Activated CD4-positive, alpha-beta memory T cell treated with anti-CD3 and anti-CD28 coated beads for 36 hours (primary cell): ENCODE measurements at regions not wholly inside any gene's neighbourhood (a gene's known extent, or its start where the extent isn't known, plus 50 kb on each side); places are given as distances from the start of the nearest gene placed in this dataset.
"Not testable (repeated sequence)": the region's sequence is repeated elsewhere in the genome, so short reads cannot be mapped to it uniquely, and the experiment has no call there.

Experiments
- CTCF ChIA-PET: fragments of 350-600 bp; sonication (Branson Sonifier 250); formaldehyde crosslinking; loops from one replicate; lab custom pipeline; 2021; ENCODE audit warnings: antibody characterized with exemption, inconsistent platforms; lab: Charles Lee
- POLR2A ChIA-PET: fragments of 350-600 bp; sonication (Branson Sonifier 250); formaldehyde crosslinking; loops from one replicate; lab custom pipeline; 2021; ENCODE audit warnings: antibody characterized with exemption; lab: Charles Lee
- DNase-seq: peaks from one replicate; pipeline ENCODE4 v3.0.0-alpha.2; 2020
- H3K27ac Mint-ChIP-seq: one replicate; pipeline ENCODE4 v1.8.0; 2021; ENCODE audit warnings: mixed read lengths
- H3K27me3 Mint-ChIP-seq: one replicate; pipeline ENCODE4 v1.8.0; 2021; ENCODE audit warnings: mixed read lengths
- H3K36me3 Mint-ChIP-seq: one replicate; pipeline ENCODE4 v1.8.0; 2021; ENCODE audit warnings: mixed read lengths
- H3K4me1 Mint-ChIP-seq: one replicate; pipeline ENCODE4 v1.8.0; 2021; ENCODE audit warnings: low read depth, mixed read lengths
- H3K4me3 Mint-ChIP-seq: one replicate; pipeline ENCODE4 v1.8.0; 2021; ENCODE audit warnings: mild to moderate bottlenecking, mixed read lengths
- H3K9me3 Mint-ChIP-seq: one replicate; pipeline ENCODE4 v1.8.0; 2021; ENCODE audit warnings: mixed read lengths
- intact Hi-C: fragments of 100-400 bp; cut with micrococcal nuclease; formaldehyde crosslinking; loops from one replicate; pipeline ENCODE4 v1.15.1; 2023

DNA sequence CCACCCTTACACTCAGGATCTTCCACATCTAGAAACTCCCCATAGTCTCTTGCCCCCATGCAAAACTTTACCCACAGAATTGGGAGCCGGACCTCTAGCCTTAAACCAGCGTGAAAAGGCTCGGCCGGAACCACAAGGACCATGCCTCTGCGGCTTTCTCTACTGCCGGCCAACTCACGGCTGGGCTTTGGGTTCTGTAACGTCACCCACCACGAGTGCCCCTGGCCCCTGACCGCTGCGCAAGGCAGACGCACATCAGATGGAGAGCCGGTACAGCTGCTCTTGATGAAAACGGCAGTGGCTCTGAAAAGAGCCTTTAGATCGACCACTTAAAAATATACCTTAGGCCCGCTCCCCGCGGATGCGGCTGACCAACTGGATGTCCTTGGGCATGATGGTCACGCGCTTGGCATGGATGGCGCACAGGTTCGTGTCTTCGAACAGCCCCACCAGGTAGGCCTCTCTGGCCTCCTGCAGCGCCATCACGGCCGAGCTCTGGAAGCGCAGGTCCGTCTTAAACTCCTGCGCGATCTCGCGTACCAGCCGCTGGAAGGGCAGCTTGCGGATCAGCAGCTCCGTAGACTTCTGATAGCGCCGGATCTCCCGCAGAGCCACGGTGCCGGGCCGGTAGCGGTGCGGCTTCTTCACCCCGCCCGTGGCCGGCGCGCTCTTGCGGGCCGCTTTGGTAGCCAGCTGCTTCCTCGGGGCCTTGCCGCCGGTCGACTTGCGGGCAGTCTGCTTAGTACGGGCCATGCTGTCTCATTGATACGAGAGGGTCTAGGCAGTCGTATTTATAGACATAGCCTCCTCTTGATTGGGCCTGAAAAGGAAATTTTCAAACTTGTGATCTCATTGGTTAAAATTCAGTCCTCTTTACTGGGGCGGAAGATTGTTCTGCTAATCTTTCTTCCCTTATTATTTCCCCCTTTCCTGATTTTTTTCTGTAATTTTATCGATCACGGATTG lies 66.3 kb downstream of the FAM72C start:
- intact Hi-C loops, H3K27ac Mint-ChIP-seq, CTCF ChIA-PET, H3K9me3 Mint-ChIP-seq, POLR2A ChIA-PET, H3K36me3 Mint-ChIP-seq, H3K4me1 Mint-ChIP-seq, H3K27me3 Mint-ChIP-seq: not testable (repeated sequence)
- DNase-seq: peak; percentile 44
- peak overlapping the region; percentile 64 for H3K4me3 Mint-ChIP-seq

DNA sequence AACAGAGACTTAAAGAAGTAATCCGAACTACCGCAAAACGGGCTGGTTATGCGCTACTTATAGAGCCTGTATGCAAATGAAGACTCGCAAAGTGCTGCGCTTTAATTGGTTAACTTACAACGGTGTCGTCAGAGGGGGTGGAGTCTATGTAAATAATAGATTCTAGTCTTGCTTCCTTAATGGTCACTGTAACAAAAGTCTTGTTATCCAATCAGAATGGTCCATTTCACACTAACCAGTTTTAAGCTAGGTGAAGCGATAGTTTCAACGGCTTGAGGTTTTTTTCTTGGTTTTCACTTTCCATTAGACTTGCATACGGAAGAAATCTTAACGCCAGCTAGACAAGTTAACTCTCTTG lies 67.2 kb downstream of the FAM72C start:
- CTCF ChIA-PET, intact Hi-C loops, H3K4me3 Mint-ChIP-seq, H3K27ac Mint-ChIP-seq, POLR2A ChIA-PET, DNase-seq, H3K9me3 Mint-ChIP-seq, H3K36me3 Mint-ChIP-seq, H3K27me3 Mint-ChIP-seq, H3K4me1 Mint-ChIP-seq: not testable (repeated sequence)

DNA sequence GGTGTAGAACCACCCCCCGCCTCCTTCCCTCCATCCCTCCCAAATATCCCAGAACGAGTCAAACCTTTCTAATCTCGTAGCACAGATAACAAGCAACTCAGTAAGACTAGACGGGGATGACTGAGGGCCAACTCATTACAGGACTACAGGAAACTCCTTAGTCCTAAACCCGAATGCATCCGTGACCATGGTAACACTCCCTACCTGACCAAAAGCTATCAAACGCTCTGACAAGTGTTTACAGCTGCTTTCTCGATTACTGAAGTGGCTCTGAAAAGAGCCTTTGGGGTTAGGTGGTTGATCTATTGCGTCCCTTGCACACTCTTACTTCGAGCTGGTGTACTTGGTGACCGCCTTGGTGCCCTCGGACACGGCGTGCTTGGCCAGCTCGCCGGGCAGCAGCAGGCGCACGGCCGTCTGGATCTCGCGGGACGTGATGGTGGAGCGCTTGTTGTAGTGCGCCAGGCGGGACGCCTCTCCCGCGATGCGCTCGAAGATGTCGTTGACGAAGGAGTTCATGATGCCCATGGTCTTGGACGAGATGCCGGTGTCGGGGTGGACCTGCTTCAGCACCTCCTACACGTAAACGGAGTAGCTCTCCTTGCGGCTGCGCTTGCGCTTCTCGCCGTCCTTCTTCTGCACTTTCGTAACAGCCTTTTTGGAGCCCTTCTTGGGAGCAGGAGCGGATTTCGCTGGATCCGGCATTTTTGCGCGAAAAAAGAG lies 67.7 kb downstream of the FAM72C start:
- CTCF ChIA-PET, DNase-seq, H3K27me3 Mint-ChIP-seq, H3K36me3 Mint-ChIP-seq, H3K4me3 Mint-ChIP-seq, POLR2A ChIA-PET, H3K27ac Mint-ChIP-seq, H3K9me3 Mint-ChIP-seq, H3K4me1 Mint-ChIP-seq, intact Hi-C loops: not testable (repeated sequence)

DNA sequence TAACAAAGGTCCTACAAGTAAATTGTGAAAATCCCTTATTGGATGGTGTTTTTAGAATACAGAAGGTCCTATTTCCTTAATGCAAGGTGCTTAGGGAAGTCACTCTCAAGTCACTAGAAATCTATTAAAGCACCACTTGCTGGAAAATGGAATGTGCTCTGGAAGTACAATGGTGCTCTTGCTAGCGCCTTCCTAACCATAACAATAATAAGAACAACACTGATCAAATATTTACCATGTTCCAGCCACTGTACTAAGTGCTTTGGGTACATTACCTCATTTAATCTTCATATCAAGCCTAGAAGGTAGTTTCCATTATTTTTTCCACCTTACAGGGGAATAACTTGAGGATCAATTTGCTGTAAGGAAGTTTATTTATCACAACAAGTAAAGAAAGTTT lies 75.4 kb downstream of the FAM72C start:
- CTCF ChIA-PET, H3K27me3 Mint-ChIP-seq, intact Hi-C loops, H3K27ac Mint-ChIP-seq, DNase-seq, H3K36me3 Mint-ChIP-seq, H3K9me3 Mint-ChIP-seq, POLR2A ChIA-PET, H3K4me1 Mint-ChIP-seq, H3K4me3 Mint-ChIP-seq: not testable (repeated sequence)

DNA sequence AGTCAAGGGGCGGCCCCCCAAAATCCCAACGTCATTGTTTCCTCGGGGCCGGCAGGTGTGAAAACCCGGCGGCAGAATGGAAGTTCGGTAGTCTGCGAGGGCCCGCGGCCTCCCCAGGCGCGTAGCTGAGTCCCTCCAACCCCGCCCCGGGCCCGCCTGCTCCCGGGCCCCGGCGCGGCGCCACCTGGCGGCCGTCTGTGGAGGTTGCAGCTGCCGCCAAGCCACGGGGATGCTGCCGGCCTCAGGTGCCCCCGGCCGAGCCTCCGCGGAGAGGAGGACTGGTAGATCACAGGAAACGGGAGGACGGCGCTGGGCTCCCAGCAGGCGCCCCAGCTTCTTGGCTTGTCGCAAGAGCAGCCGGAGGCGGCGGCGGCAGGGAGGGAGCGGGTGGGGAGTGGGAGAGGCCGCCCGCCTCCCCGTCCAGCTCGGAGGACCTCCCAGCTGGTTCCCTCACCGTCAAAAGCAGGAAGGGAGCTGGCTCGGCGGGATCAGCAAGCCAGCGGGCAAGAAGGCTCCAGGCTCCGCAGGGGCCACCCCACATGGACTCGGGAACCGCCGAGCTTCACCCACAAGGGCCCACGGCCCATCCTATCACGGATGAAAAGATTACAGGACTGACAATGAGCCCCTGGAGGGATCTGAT lies 86.7 kb downstream of the FAM72C start:
- H3K27me3 Mint-ChIP-seq, CTCF ChIA-PET, H3K9me3 Mint-ChIP-seq, H3K4me1 Mint-ChIP-seq, POLR2A ChIA-PET, H3K4me3 Mint-ChIP-seq, H3K27ac Mint-ChIP-seq, H3K36me3 Mint-ChIP-seq, intact Hi-C loops: not testable (repeated sequence)
- peak; percentile 83 for DNase-seq

DNA sequence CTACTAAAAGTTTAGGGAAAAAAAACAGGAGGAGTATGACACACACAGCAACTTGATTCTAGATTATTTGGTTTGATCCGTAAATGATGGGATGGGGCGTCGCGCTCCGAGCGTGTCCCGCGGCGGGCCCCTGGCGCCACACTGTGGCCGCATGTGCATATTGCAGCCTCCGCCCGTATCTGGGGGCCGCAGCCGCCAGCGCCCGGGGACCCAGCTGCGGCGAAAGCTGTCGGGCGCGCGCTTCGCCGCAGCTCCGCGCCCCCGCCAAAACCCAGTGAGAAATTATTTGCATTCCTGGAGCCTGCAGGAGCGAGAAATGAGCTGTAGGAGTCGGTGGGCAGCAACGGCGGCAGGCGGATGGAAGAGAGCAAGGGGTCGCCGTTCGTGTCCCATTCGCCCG lies 87.3 kb downstream of the FAM72C start:
- CTCF ChIA-PET: not testable (repeated sequence)

DNA sequence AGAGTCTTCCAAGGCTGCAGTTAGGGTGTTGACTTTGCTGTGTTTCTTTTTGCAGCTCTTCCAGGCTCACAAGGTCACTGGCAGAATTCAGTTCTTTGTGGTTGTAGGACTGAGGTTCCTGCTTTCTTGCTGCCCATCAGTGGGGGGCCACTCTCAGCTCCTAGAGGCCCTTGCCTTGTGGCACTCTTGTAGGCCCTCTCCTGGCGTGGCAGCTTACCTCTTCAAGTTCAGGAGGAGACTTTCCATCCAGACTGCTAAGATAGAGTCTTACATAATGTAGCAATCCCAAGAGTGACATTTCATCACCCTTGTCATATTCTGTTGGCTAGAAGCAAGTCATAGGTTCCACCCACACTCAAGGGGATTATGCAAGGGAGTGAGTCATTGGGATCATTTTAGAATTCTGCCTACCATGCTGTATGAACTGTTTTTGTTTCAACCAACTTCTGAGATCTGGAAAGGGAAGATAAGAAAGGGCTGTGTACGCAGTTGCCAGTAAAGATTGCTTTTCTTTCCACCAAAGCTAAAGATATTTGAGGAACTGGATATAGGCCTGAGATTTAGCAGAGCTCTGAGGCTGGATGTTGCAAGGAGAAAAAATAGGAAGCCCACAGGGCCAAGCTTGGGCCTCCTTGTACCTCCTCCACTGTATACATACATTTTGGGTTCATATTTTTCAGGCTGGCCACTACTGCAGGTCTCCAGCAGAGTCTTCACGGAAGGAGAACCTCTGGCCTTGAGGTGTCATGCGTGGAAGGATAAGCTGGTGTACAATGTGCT lies 91.8 kb downstream of the FAM72C start:
- intact Hi-C loops, CTCF ChIA-PET, POLR2A ChIA-PET, DNase-seq, H3K4me3 Mint-ChIP-seq, H3K27ac Mint-ChIP-seq, H3K36me3 Mint-ChIP-seq, H3K27me3 Mint-ChIP-seq, H3K4me1 Mint-ChIP-seq, H3K9me3 Mint-ChIP-seq: not testable (repeated sequence)

More for the DNA sequence above, 87.3 kb downstream of the FAM72C start:
- H3K4me1 Mint-ChIP-seq, H3K27ac Mint-ChIP-seq, H3K27me3 Mint-ChIP-seq, H3K9me3 Mint-ChIP-seq, intact Hi-C loops, H3K36me3 Mint-ChIP-seq, POLR2A ChIA-PET: not testable (repeated sequence)
- peak; percentile 56 for DNase-seq
- peak overlapping the region; percentile 50 for H3K4me3 Mint-ChIP-seq

DNA sequence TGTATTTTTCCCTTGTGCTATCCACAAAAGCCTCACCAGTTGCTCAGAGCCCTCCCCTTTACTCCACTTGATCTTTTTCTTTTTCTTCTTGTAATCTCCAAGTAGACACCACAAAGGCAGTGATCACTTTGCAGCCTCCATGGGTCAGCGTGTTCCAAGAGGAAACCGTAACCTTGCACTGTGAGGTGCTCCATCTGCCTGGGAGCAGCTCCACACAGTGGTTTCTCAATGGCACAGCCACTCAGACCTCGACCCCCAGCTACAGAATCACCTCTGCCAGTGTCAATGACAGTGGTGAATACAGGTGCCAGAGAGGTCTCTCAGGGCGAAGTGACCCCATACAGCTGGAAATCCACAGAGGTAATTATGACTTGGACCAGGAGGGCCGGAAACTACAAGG lies 95.8 kb downstream of the FAM72C start:
- H3K36me3 Mint-ChIP-seq, POLR2A ChIA-PET: not testable (repeated sequence)

DNA sequence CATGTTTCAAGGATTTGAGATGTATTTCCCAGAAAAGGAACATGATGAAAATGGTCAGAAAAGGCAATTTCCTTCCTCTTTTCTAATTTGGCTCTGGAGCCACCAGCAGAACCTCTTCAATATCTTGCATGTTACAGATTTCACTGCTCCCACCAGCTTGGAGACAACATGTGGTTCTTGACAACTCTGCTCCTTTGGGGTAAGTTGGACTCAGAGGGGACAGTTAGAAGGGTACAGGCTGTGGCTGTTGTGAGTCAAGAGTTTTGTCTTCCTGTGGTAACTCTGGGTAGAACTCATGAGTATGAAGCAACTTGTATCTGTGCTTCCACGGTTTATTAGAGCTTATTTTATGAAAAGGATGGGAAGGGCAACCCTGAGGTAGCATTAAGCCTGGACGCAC lies 97.2 kb downstream of the FAM72C start:
- DNase-seq, CTCF ChIA-PET, POLR2A ChIA-PET, H3K27ac Mint-ChIP-seq, H3K4me1 Mint-ChIP-seq, H3K9me3 Mint-ChIP-seq, intact Hi-C loops, H3K4me3 Mint-ChIP-seq, H3K36me3 Mint-ChIP-seq, H3K27me3 Mint-ChIP-seq: not testable (repeated sequence)

More for the DNA sequence above, 95.8 kb downstream of the FAM72C start:
- H3K27ac Mint-ChIP-seq, intact Hi-C loops, H3K4me3 Mint-ChIP-seq, H3K4me1 Mint-ChIP-seq, H3K9me3 Mint-ChIP-seq, CTCF ChIA-PET, DNase-seq, H3K27me3 Mint-ChIP-seq: not testable (repeated sequence)

DNA sequence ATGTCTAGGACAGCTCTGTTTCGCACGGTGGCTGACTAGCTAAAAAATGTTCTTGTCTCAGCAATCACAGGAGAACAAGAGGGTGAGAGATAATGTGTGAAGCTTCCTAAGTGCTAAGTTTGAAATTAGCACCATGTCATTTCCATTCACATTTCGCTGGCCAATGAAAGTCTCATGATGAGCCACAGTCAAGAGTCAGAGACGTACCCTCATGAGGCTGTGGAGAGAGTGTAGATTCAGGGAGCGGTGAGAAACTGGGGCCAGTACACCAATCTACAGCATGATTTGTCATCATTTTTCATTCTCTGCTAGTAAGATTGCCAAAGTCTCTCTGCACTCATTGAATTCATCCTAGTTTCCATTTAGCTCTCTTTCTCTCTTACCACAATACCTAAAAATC lies 98.1 kb downstream of the FAM72C start:
- DNase-seq, H3K4me3 Mint-ChIP-seq, H3K4me1 Mint-ChIP-seq, CTCF ChIA-PET, intact Hi-C loops, H3K27me3 Mint-ChIP-seq, POLR2A ChIA-PET, H3K36me3 Mint-ChIP-seq, H3K27ac Mint-ChIP-seq, H3K9me3 Mint-ChIP-seq: not testable (repeated sequence)

DNA sequence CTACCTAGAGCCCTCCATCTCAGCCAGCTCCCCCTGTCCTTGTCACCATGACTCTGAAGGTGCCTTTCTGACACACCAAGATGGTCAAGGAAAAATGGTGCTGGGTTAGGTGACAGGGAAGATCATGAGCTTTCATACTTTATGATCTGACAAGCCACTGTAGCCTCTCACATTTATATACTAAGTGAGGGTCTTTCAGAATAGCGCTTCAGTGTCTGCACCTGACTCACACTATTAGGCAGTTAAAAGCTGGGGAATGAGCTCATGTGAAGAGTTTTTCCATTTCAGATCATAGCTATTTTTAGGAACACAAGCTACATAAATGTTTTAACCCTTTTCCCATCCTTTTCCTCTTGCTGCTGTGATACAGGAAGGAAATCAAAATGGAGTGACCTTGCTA lies 101.4 kb downstream of the FAM72C start:
- DNase-seq, H3K4me3 Mint-ChIP-seq, H3K4me1 Mint-ChIP-seq, H3K27me3 Mint-ChIP-seq, POLR2A ChIA-PET, H3K27ac Mint-ChIP-seq, CTCF ChIA-PET, intact Hi-C loops, H3K36me3 Mint-ChIP-seq, H3K9me3 Mint-ChIP-seq: not testable (repeated sequence)
